ENCODE measurements at regions not wholly inside any gene's neighbourhood (a gene's known extent, or its start where the extent isn't known, plus 50 kb on each side); places are given as distances from the start of the nearest gene placed in this dataset.
A peak's percentile ranks its signal among the peaks of the same experiment; 100 is the strongest.

DNA sequence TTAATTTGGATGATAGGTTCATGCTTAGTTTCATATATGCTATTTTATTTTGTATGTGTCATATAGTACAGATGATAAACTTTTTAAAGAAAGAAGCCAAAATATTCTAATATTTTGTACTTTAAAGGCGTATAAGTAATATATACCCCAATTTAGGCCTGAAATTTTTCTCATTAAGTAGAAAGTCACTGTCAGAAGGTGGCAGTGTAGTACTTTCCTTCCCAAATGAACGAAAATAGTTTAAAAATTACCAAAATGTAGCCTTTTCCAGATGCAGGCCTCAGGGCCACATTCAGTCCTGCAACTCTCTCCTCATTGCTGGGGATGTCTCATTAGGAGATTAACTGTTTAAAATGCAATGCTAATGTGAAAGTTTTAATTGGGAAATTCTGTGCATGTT, 1263.6 kb downstream of the C4orf33 start:
- TF ChIP-seq CTCF (conservative IDR thresholded peaks at IDR 0.05; ENCODE audit: low read depth, low read length): peak; percentile 62
- H3K4me1 ChIP-seq (ENCODE audit: low read depth, poor library complexity, severe bottlenecking): no peaks in the 10 kb centered on the region
- no peaks in the 10 kb centered on the region for H3K36me3 ChIP-seq (ENCODE audit: insufficient read depth)
- H3K27ac ChIP-seq: no peak overlapping the region
- no peak overlapping the region for H3K4me3 ChIP-seq (IDR thresholded peaks at IDR 0.05; ENCODE audit: insufficient read depth, low read depth, low read length)
- no peaks in the 10 kb centered on the region for H4K20me1 ChIP-seq (ENCODE audit: insufficient read depth)
- H3K27me3 ChIP-seq (ENCODE audit: insufficient read depth, low read depth): no peaks in the 10 kb centered on the region
- H3K4me2 ChIP-seq: no peak overlapping the region
- no peaks in the 10 kb centered on the region for H3K79me2 ChIP-seq (ENCODE audit: insufficient read depth, low read depth)
- H3K9ac ChIP-seq: no peak overlapping the region
- no peak overlapping the region for H2AFZ ChIP-seq (ENCODE audit: low read depth)

GRCh38 chr4:130361616-130362015, 1265.7 kb downstream of the C4orf33 start:
- Histone ChIP-seq H3K27ac (no peak overlapping the region), H3K4me1 (ENCODE audit: low read depth, poor library complexity, severe bottlenecking) (no peaks in the 10 kb centered on the region), H3K4me3 (IDR thresholded peaks at IDR 0.05; ENCODE audit: insufficient read depth, low read depth, low read length) (no peak overlapping the region), H3K79me2 (ENCODE audit: insufficient read depth, low read depth) (no peaks in the 10 kb centered on the region), H3K27me3 (ENCODE audit: insufficient read depth, low read depth) (no peaks in the 10 kb centered on the region), H4K20me1 (ENCODE audit: insufficient read depth) (no peaks in the 10 kb centered on the region), H2AFZ (ENCODE audit: low read depth) (no peak overlapping the region), H3K36me3 (ENCODE audit: insufficient read depth) (no peaks in the 10 kb centered on the region), H3K9ac (no peak overlapping the region), H3K4me2 (no peak overlapping the region)
- TF ChIP-seq CTCF (conservative IDR thresholded peaks at IDR 0.05; ENCODE audit: low read depth, low read length): no peak

DNA sequence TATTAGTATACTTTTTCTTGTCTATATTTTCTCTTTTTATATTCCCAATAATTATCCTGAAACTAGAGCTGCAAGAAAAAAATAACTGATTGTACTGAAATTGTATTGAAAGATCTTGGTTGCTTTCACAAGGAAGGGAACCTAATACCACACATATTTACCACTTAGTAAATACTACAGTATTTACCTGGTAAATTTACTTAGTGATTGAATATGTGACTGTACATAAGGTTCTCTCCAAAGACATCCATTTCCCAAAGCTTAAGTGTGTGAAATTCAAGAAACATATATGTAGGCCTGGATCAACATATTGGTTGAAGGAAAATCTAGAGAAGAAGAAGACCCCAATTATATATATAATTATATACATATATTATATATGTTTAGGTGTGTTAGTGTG, 1272.7 kb downstream of the C4orf33 start:
- Histone ChIP-seq H3K79me2 (ENCODE audit: insufficient read depth, low read depth) (no peaks in the 10 kb centered on the region), H3K9ac (no peak overlapping the region), H3K36me3 (ENCODE audit: insufficient read depth) (no peaks in the 10 kb centered on the region), H3K27me3 (ENCODE audit: insufficient read depth, low read depth) (no peaks in the 10 kb centered on the region), H3K4me3 (IDR thresholded peaks at IDR 0.05; ENCODE audit: insufficient read depth, low read depth, low read length) (no peak overlapping the region), H3K4me2 (no peak overlapping the region), H3K27ac (no peak overlapping the region), H4K20me1 (ENCODE audit: insufficient read depth) (no peaks in the 10 kb centered on the region), H3K4me1 (ENCODE audit: low read depth, poor library complexity, severe bottlenecking) (no peaks in the 10 kb centered on the region), H2AFZ (ENCODE audit: low read depth) (no peak overlapping the region)
- TF ChIP-seq CTCF (conservative IDR thresholded peaks at IDR 0.05; ENCODE audit: low read depth, low read length): no peak

GRCh38 chr4:130393231-130393630, 1297.3 kb downstream of the C4orf33 start:
- no peak overlapping the region for H3K9ac ChIP-seq
- no peaks in the 10 kb centered on the region for H3K79me2 ChIP-seq (ENCODE audit: insufficient read depth, low read depth)
- H4K20me1 ChIP-seq (ENCODE audit: insufficient read depth): no peaks in the 10 kb centered on the region
- no peak overlapping the region for H2AFZ ChIP-seq (ENCODE audit: low read depth)
- H3K27ac ChIP-seq: no peak overlapping the region
- no peak for TF ChIP-seq CTCF (conservative IDR thresholded peaks at IDR 0.05; ENCODE audit: low read depth, low read length)
- no peaks in the 10 kb centered on the region; the same call in 1 of the 2 replicates for H3K27me3 ChIP-seq (ENCODE audit: insufficient read depth, low read depth)
- no peak overlapping the region for H3K4me2 ChIP-seq
- no peak overlapping the region for H3K4me3 ChIP-seq (IDR thresholded peaks at IDR 0.05; ENCODE audit: insufficient read depth, low read depth, low read length)
- H3K4me1 ChIP-seq (ENCODE audit: low read depth, poor library complexity, severe bottlenecking): no peaks in the 10 kb centered on the region
- H3K36me3 ChIP-seq (ENCODE audit: insufficient read depth): no peaks in the 10 kb centered on the region

All from KMS-11 (cell line).